Hepatic stellate cell (primary cell): ENCODE measurements at regions not wholly inside any gene's neighbourhood (a gene's known extent, or its start where the extent isn't known, plus 50 kb on each side); places are given as distances from the start of the nearest gene placed in this dataset.

ENCODE experiments used
- DNase-seq: peaks from one replicate; pipeline ENCODE4 v3.0.0; 2011; ENCODE audit warnings: low spot score

GRCh38 chr17:34711646-34712045, 132.3 kb downstream of the TMEM132E start:
- no peak for DNase-seq

DNA sequence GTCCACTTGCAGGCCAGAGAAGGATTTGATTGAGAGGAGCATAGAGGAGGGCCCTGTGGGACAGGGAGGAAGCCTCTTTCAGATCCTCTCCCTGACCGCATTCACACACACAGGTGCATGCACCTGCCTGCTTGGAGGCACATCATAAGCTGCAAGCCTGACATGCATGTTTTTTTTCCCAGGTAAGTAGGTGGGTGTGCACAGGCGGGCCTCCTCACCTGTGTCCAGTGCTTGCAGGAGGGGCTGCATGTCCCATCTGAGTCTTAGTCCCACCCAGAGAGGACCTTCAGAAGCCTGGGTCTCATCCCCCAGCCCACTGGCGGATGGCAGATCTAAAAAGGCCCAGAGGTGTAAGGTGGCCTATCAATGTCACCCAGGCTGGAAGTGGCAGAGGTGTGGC, 130.8 kb downstream of the TMEM132E start:
- DNase-seq: no peak

GRCh38 chr17:34709158-34709754, 129.9 kb downstream of the TMEM132E start:
- DNase-seq: no peak

GRCh38 chr17:34706029-34706428, 126.6 kb downstream of the TMEM132E start:
- no peak for DNase-seq

- no peak for DNase-seq
Observed at GRCh38 chr17:34703533-34703932, 124.2 kb downstream of the TMEM132E start.

DNA sequence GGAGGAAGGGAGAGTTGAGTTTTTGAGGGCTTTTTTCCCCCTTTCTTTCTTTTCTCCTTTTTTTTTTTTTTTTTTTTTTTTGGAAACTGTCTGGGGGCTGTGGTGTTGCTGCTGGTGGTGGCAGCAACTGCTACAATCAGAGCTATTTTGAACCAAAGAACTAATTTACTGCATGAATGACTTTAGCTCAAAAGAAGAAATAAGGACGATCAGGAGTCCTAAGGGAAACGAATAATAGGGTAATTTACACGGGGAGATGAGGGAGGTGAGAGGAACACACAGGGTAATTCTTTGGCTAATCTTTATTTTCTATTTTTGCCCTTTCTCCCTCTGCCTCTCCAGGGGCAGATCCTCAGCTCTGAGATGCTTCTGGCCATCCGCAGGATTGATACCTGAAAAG, 119.8 kb downstream of the TMEM132E start:
- no peak for DNase-seq

GRCh38 chr17:34692920-34693319, 113.5 kb downstream of the TMEM132E start:
- no peak for DNase-seq
